HEK293 (cell line): ENCODE measurements at regions not wholly inside any gene's neighbourhood (a gene's known extent, or its start where the extent isn't known, plus 50 kb on each side); places are given as distances from the start of the nearest gene placed in this dataset.

Experiments used
- GLIS1 ChIP-seq: fragments of 450-650 bp; formaldehyde crosslinking; IDR thresholded peaks from 2 replicates; pipeline ENCODE4 v1.5.1; 2016; ENCODE audit warnings: missing biosample characterization, missing genetic modification characterization
- KLF1 ChIP-seq: fragments of 450-650 bp; formaldehyde crosslinking; IDR thresholded peaks from 2 replicates; pipeline ENCODE4 v1.5.1; 2016; ENCODE audit warnings: missing biosample characterization, missing genetic modification characterization
- OSR2 ChIP-seq: fragments of 450-650 bp; formaldehyde crosslinking; IDR thresholded peaks from 2 replicates; pipeline ENCODE4 v1.5.1; 2016; ENCODE audit warnings: missing biosample characterization, missing genetic modification characterization
- ZBTB17 ChIP-seq: fragments of 450-650 bp; formaldehyde crosslinking; IDR thresholded peaks from 2 replicates; pipeline ENCODE4 v1.5.1; 2016; ENCODE audit warnings: missing biosample characterization, missing genetic modification characterization
- ZEB2 ChIP-seq: fragments of 450-650 bp; formaldehyde crosslinking; IDR thresholded peaks from 2 replicates; pipeline ENCODE4 v1.5.1; 2016; ENCODE audit warnings: missing biosample characterization, missing genetic modification characterization
- ZNF132 ChIP-seq: fragments of 450-650 bp; formaldehyde crosslinking; IDR thresholded peaks from 2 replicates; pipeline ENCODE4 v1.5.1; 2017; ENCODE audit warnings: missing biosample characterization, missing genetic modification characterization, borderline replicate concordance
- ZNF155 ChIP-seq: fragments of 450-650 bp; formaldehyde crosslinking; IDR thresholded peaks from 2 replicates; pipeline ENCODE4 v1.5.1; 2016; ENCODE audit warnings: missing biosample characterization, missing genetic modification characterization
- ZNF16 ChIP-seq: fragments of 450-650 bp; formaldehyde crosslinking; IDR thresholded peaks from 2 replicates; pipeline ENCODE4 v1.5.1; 2016; ENCODE audit warnings: low read depth, missing biosample characterization, missing genetic modification characterization
- ZNF184 ChIP-seq: fragments of 450-650 bp; IDR thresholded peaks from 2 replicates; pipeline ENCODE4 v1.5.1; 2018; ENCODE audit warnings: missing biosample characterization, mild to moderate bottlenecking, missing genetic modification characterization
- ZNF19 ChIP-seq: fragments of 450-650 bp; formaldehyde crosslinking; IDR thresholded peaks from 2 replicates; pipeline ENCODE4; 2016; ENCODE audit warnings: missing biosample characterization, missing genetic modification characterization, low read depth
- ZNF2 ChIP-seq: fragments of 450-650 bp; formaldehyde crosslinking; IDR thresholded peaks from 2 replicates; pipeline ENCODE4 v1.5.1; 2016; ENCODE audit warnings: missing biosample characterization, missing genetic modification characterization
- ZNF302 ChIP-seq: fragments of 450-650 bp; formaldehyde crosslinking; IDR thresholded peaks from 2 replicates; pipeline ENCODE4 v1.5.1; 2016; ENCODE audit warnings: missing biosample characterization, missing genetic modification characterization, low read depth
- ZNF37A ChIP-seq: fragments of 450-650 bp; IDR thresholded peaks from 2 replicates; pipeline ENCODE4 v1.5.1; 2018; ENCODE audit warnings: missing biosample characterization, missing genetic modification characterization
- ZNF391 ChIP-seq: fragments of 450-650 bp; formaldehyde crosslinking; IDR thresholded peaks from 2 replicates; pipeline ENCODE4 v1.5.1; 2016; ENCODE audit warnings: low read depth, missing biosample characterization, missing genetic modification characterization, borderline replicate concordance
- ZNF433 ChIP-seq: fragments of 450-650 bp; formaldehyde crosslinking; IDR thresholded peaks from 2 replicates; pipeline ENCODE4 v1.5.1; 2016; ENCODE audit warnings: missing biosample characterization, missing genetic modification characterization, low read depth
- ZNF48 ChIP-seq: fragments of 450-650 bp; formaldehyde crosslinking; IDR thresholded peaks from 2 replicates; pipeline ENCODE4 v1.5.1; 2016; ENCODE audit warnings: missing biosample characterization, missing genetic modification characterization
- ZNF544 ChIP-seq: fragments of 450-650 bp; formaldehyde crosslinking; IDR thresholded peaks from 2 replicates; pipeline ENCODE4 v1.5.0; 2017; ENCODE audit warnings: missing biosample characterization, missing genetic modification characterization
- ZNF555 ChIP-seq: fragments of 450-650 bp; formaldehyde crosslinking; conservative IDR thresholded peaks from 2 replicates; pipeline ENCODE4 v1.5.1; 2017; ENCODE audit warnings: missing biosample characterization, mild to moderate bottlenecking, missing genetic modification characterization, inconsistent platforms
- ZNF600 ChIP-seq: fragments of 450-650 bp; formaldehyde crosslinking; IDR thresholded peaks from 2 replicates; pipeline ENCODE4 v1.5.1; 2016; ENCODE audit warnings: missing biosample characterization, missing genetic modification characterization
- ZNF660 ChIP-seq: fragments of 450-650 bp; IDR thresholded peaks from 2 replicates; pipeline ENCODE4 v1.5.1; 2018; ENCODE audit warnings: missing biosample characterization, mild to moderate bottlenecking, missing genetic modification characterization
- ZNF707 ChIP-seq: fragments of 450-650 bp; formaldehyde crosslinking; IDR thresholded peaks from 2 replicates; pipeline ENCODE4 v1.5.1; 2016; ENCODE audit warnings: missing biosample characterization, missing genetic modification characterization
- TF ChIP-seq, protein P1 (sequence below): fragments of 450-650 bp; formaldehyde crosslinking; IDR thresholded peaks from 2 replicates; pipeline ENCODE4 v1.5.1; 2016; ENCODE audit warnings: missing biosample characterization, missing genetic modification characterization, borderline replicate concordance
- TF ChIP-seq, protein P2 (sequence below): fragments of 450-650 bp; formaldehyde crosslinking; conservative IDR thresholded peaks from 2 replicates; pipeline ENCODE4 v1.5.1; 2016; ENCODE audit warnings: low read depth, missing biosample characterization, missing genetic modification characterization
- TF ChIP-seq, protein P3 (sequence below): fragments of 450-650 bp; IDR thresholded peaks from 2 replicates; pipeline ENCODE4 v1.5.1; 2018; ENCODE audit warnings: missing biosample characterization, missing genetic modification characterization
- TF ChIP-seq, protein P4 (sequence below): fragments of 450-650 bp; formaldehyde crosslinking; IDR thresholded peaks from 2 replicates; pipeline ENCODE4 v1.5.1; 2016; ENCODE audit warnings: missing biosample characterization, missing genetic modification characterization
- TF ChIP-seq, protein P5 (sequence below): fragments of 450-650 bp; formaldehyde crosslinking; IDR thresholded peaks from 2 replicates; pipeline ENCODE4 v1.5.1; 2016; ENCODE audit warnings: missing biosample characterization, missing genetic modification characterization
- TF ChIP-seq, protein P6 (sequence below): fragments of 450-650 bp; formaldehyde crosslinking; IDR thresholded peaks from 2 replicates; pipeline ENCODE4 v1.5.1; 2017; ENCODE audit warnings: missing biosample characterization, mild to moderate bottlenecking, missing genetic modification characterization, moderate library complexity

DNA sequence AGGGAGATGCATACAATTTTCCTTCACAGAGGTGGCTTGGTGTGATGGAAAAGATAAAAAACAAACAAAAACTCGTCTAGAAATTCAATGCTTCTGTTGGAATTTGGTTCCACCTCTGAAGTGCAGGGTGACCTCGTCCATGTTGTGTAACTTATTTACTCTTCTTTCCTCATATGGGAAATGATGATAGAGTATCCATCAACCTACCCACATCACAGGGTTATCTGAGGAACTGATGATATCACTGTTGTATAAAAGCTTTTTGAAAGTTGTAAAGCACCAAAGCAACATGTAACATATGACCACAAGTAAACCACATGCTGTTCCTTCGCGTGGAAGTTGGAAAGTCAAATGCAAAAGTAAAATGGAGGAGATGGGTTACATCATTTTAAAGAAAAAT lies 212.0 kb upstream of the SGK1 start (continued):
- TF ChIP-seq, protein P1, sequence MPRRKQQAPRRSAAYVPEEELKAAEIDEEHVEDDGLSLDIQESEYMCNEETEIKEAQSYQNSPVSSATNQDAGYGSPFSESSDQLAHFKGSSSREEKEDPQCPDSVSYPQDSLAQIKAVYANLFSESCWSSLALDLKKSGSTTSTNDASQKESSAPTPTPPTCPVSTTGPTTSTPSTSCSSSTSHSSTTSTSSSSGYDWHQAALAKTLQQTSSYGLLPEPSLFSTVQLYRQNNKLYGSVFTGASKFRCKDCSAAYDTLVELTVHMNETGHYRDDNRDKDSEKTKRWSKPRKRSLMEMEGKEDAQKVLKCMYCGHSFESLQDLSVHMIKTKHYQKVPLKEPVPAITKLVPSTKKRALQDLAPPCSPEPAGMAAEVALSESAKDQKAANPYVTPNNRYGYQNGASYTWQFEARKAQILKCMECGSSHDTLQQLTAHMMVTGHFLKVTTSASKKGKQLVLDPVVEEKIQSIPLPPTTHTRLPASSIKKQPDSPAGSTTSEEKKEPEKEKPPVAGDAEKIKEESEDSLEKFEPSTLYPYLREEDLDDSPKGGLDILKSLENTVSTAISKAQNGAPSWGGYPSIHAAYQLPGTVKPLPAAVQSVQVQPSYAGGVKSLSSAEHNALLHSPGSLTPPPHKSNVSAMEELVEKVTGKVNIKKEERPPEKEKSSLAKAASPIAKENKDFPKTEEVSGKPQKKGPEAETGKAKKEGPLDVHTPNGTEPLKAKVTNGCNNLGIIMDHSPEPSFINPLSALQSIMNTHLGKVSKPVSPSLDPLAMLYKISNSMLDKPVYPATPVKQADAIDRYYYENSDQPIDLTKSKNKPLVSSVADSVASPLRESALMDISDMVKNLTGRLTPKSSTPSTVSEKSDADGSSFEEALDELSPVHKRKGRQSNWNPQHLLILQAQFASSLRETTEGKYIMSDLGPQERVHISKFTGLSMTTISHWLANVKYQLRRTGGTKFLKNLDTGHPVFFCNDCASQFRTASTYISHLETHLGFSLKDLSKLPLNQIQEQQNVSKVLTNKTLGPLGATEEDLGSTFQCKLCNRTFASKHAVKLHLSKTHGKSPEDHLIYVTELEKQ (tag by site-specific recombination): no peak
- TF ChIP-seq ZNF391 (tag by site-specific recombination) (no peak), ZEB2 (tag by site-specific recombination) (0 out of 2 replicates have a peak, but pooled peaks have one; percentile 18), ZNF433 (tag by site-specific recombination) (no peak), ZNF19 (no peak), GLIS1 (tag by site-specific recombination) (no peak), OSR2 (tag by site-specific recombination) (no peak), ZNF37A (tag by site-specific recombination) (no peak), ZNF48 (tag by site-specific recombination) (no peak), ZNF600 (tag by site-specific recombination) (no peak), ZNF2 (tag by site-specific recombination) (no peak), ZNF707 (no peak), ZNF555 (tag by site-specific recombination) (no peak), ZNF132 (tag by site-specific recombination) (no peak), ZNF155 (tag by site-specific recombination) (no peak), KLF1 (tag by site-specific recombination) (no peak), ZNF660 (tag by site-specific recombination) (peak; percentile 91), ZNF16 (tag by site-specific recombination) (no peak), ZNF184 (tag by site-specific recombination) (peak; percentile 85; the same call in 1 of the 2 replicates), ZBTB17 (tag by site-specific recombination) (no peak), ZNF544 (no peak), ZNF302 (tag by site-specific recombination) (no peak)
- TF ChIP-seq, protein P2, sequence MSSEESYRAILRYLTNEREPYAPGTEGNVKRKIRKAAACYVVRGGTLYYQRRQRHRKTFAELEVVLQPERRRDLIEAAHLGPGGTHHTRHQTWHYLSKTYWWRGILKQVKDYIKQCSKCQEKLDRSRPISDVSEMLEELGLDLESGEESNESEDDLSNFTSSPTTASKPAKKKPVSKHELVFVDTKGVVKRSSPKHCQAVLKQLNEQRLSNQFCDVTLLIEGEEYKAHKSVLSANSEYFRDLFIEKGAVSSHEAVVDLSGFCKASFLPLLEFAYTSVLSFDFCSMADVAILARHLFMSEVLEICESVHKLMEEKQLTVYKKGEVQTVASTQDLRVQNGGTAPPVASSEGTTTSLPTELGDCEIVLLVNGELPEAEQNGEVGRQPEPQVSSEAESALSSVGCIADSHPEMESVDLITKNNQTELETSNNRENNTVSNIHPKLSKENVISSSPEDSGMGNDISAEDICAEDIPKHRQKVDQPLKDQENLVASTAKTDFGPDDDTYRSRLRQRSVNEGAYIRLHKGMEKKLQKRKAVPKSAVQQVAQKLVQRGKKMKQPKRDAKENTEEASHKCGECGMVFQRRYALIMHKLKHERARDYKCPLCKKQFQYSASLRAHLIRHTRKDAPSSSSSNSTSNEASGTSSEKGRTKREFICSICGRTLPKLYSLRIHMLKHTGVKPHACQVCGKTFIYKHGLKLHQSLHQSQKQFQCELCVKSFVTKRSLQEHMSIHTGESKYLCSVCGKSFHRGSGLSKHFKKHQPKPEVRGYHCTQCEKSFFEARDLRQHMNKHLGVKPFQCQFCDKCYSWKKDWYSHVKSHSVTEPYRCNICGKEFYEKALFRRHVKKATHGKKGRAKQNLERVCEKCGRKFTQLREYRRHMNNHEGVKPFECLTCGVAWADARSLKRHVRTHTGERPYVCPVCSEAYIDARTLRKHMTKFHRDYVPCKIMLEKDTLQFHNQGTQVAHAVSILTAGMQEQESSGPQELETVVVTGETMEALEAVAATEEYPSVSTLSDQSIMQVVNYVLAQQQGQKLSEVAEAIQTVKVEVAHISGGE (tag by site-specific recombination): no peak
- TF ChIP-seq, protein P3, sequence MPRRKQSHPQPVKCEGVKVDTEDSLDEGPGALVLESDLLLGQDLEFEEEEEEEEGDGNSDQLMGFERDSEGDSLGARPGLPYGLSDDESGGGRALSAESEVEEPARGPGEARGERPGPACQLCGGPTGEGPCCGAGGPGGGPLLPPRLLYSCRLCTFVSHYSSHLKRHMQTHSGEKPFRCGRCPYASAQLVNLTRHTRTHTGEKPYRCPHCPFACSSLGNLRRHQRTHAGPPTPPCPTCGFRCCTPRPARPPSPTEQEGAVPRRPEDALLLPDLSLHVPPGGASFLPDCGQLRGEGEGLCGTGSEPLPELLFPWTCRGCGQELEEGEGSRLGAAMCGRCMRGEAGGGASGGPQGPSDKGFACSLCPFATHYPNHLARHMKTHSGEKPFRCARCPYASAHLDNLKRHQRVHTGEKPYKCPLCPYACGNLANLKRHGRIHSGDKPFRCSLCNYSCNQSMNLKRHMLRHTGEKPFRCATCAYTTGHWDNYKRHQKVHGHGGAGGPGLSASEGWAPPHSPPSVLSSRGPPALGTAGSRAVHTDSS: no peak
- TF ChIP-seq, protein P4, sequence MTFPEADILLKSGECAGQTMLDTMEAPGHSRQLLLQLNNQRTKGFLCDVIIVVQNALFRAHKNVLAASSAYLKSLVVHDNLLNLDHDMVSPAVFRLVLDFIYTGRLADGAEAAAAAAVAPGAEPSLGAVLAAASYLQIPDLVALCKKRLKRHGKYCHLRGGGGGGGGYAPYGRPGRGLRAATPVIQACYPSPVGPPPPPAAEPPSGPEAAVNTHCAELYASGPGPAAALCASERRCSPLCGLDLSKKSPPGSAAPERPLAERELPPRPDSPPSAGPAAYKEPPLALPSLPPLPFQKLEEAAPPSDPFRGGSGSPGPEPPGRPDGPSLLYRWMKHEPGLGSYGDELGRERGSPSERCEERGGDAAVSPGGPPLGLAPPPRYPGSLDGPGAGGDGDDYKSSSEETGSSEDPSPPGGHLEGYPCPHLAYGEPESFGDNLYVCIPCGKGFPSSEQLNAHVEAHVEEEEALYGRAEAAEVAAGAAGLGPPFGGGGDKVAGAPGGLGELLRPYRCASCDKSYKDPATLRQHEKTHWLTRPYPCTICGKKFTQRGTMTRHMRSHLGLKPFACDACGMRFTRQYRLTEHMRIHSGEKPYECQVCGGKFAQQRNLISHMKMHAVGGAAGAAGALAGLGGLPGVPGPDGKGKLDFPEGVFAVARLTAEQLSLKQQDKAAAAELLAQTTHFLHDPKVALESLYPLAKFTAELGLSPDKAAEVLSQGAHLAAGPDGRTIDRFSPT: no peak
- TF ChIP-seq, protein P5, sequence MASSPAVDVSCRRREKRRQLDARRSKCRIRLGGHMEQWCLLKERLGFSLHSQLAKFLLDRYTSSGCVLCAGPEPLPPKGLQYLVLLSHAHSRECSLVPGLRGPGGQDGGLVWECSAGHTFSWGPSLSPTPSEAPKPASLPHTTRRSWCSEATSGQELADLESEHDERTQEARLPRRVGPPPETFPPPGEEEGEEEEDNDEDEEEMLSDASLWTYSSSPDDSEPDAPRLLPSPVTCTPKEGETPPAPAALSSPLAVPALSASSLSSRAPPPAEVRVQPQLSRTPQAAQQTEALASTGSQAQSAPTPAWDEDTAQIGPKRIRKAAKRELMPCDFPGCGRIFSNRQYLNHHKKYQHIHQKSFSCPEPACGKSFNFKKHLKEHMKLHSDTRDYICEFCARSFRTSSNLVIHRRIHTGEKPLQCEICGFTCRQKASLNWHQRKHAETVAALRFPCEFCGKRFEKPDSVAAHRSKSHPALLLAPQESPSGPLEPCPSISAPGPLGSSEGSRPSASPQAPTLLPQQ (tag by site-specific recombination): peak; percentile 76; the same call in 1 of the 2 replicates
- TF ChIP-seq, protein P6, sequence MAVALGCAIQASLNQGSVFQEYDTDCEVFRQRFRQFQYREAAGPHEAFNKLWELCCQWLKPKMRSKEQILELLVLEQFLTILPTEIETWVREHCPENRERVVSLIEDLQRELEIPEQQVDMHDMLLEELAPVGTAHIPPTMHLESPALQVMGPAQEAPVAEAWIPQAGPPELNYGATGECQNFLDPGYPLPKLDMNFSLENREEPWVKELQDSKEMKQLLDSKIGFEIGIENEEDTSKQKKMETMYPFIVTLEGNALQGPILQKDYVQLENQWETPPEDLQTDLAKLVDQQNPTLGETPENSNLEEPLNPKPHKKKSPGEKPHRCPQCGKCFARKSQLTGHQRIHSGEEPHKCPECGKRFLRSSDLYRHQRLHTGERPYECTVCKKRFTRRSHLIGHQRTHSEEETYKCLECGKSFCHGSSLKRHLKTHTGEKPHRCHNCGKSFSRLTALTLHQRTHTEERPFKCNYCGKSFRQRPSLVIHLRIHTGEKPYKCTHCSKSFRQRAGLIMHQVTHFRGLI (tag by site-specific recombination): peak; percentile 55; the same call in 1 of the 2 replicates
